ENCODE measurements at regions not wholly inside any gene's neighbourhood (a gene's known extent, or its start where the extent isn't known, plus 50 kb on each side); places are given as distances from the start of the nearest gene placed in this dataset.

- Histone ChIP-seq H3K27me3 (ENCODE audit: insufficient read depth, low read length, poor library complexity) (no peaks in the 10 kb centered on the region), H3K4me1 (ENCODE audit: insufficient read depth, low read length) (no peaks in the 10 kb centered on the region), H3K9me3 (ENCODE audit: insufficient read depth, low read length, severe bottlenecking) (no peaks in the 10 kb centered on the region), H3K4me2 (ENCODE audit: insufficient read depth, low read length) (no peak overlapping the region), H2AFZ (ENCODE audit: low read depth, low read length) (no peak overlapping the region), H3K4me3 (ENCODE audit: low read depth in 1 of 2, low read length in 2 of 2) (no peak overlapping the region), H3K36me3 (ENCODE audit: insufficient read depth, low read length) (no peaks in the 10 kb centered on the region), H4K20me1 (ENCODE audit: insufficient read depth, low read length) (no peaks in the 10 kb centered on the region), H3K9ac (ENCODE audit: low read depth, low read length) (no peak overlapping the region), H3K27ac (ENCODE audit: low read length) (no peak overlapping the region), H3K79me2 (ENCODE audit: insufficient read depth, low read length) (no peaks in the 10 kb centered on the region)
- TF ChIP-seq CTCF (IDR thresholded peaks at IDR 0.05; ENCODE audit: borderline replicate concordance, extremely low read depth, low read length, poor library complexity, severe bottlenecking) (no peak), EZH2 (IDR thresholded peaks at IDR 0.05; ENCODE audit: borderline replicate concordance, low read depth, low read length, severe bottlenecking) (no peak)
- no peak for ATAC-seq (ENCODE audit: insufficient read depth, low read depth)
- DNase-seq = no peak
These were observed 120.2 kb upstream of the BANK1 start for GRCh38 chr4:101670370-101670769.

- no peaks in the 10 kb centered on the region for H3K27me3 ChIP-seq (ENCODE audit: insufficient read depth, low read length, poor library complexity)
- H3K27ac ChIP-seq (ENCODE audit: low read length) = no peak overlapping the region
- ATAC-seq (ENCODE audit: insufficient read depth, low read depth) (no peak), DNase-seq (no peak)
- no peaks in the 10 kb centered on the region for H4K20me1 ChIP-seq (ENCODE audit: insufficient read depth, low read length)
- no peak overlapping the region for H3K4me2 ChIP-seq (ENCODE audit: insufficient read depth, low read length)
- TF ChIP-seq CTCF (IDR thresholded peaks at IDR 0.05; ENCODE audit: borderline replicate concordance, extremely low read depth, low read length, poor library complexity, severe bottlenecking) = no peak
- TF ChIP-seq EZH2 (IDR thresholded peaks at IDR 0.05; ENCODE audit: borderline replicate concordance, low read depth, low read length, severe bottlenecking) = no peak
- H3K4me1 ChIP-seq (ENCODE audit: insufficient read depth, low read length) = no peaks in the 10 kb centered on the region
- H2AFZ ChIP-seq (ENCODE audit: low read depth, low read length) = no peak overlapping the region
- no peaks in the 10 kb centered on the region for H3K79me2 ChIP-seq (ENCODE audit: insufficient read depth, low read length)
- H3K36me3 ChIP-seq (ENCODE audit: insufficient read depth, low read length) = no peaks in the 10 kb centered on the region
- no peak overlapping the region for H3K4me3 ChIP-seq (ENCODE audit: low read depth in 1 of 2, low read length in 2 of 2)
- no peak overlapping the region for H3K9ac ChIP-seq (ENCODE audit: low read depth, low read length)
- H3K9me3 ChIP-seq (ENCODE audit: insufficient read depth, low read length, severe bottlenecking) = no peaks in the 10 kb centered on the region
These were observed 120.7 kb upstream of the BANK1 start for GRCh38 chr4:101669832-101670188.

GRCh38 chr4:101669138-101669831, 121.2 kb upstream of the BANK1 start:
- Histone ChIP-seq H3K9ac (ENCODE audit: low read depth, low read length) (no peak overlapping the region), H3K4me2 (ENCODE audit: insufficient read depth, low read length) (no peak overlapping the region), H4K20me1 (ENCODE audit: insufficient read depth, low read length) (no peaks in the 10 kb centered on the region), H3K36me3 (ENCODE audit: insufficient read depth, low read length) (no peaks in the 10 kb centered on the region), H3K27me3 (ENCODE audit: insufficient read depth, low read length, poor library complexity) (no peaks in the 10 kb centered on the region), H3K9me3 (ENCODE audit: insufficient read depth, low read length, severe bottlenecking) (no peaks in the 10 kb centered on the region), H3K27ac (ENCODE audit: low read length) (no peak overlapping the region), H3K79me2 (ENCODE audit: insufficient read depth, low read length) (no peaks in the 10 kb centered on the region), H3K4me3 (ENCODE audit: low read depth in 1 of 2, low read length in 2 of 2) (no peak overlapping the region), H3K4me1 (ENCODE audit: insufficient read depth, low read length) (no peaks in the 10 kb centered on the region), H2AFZ (ENCODE audit: low read depth, low read length) (no peak overlapping the region)
- DNase-seq (no peak), ATAC-seq (ENCODE audit: insufficient read depth, low read depth) (no peak)
- TF ChIP-seq EZH2 (IDR thresholded peaks at IDR 0.05; ENCODE audit: borderline replicate concordance, low read depth, low read length, severe bottlenecking) (no peak), CTCF (IDR thresholded peaks at IDR 0.05; ENCODE audit: borderline replicate concordance, extremely low read depth, low read length, poor library complexity, severe bottlenecking) (no peak)
